SH-SY5Y (cell line): ENCODE measurements at regions not wholly inside any gene's neighbourhood (a gene's known extent, or its start where the extent isn't known, plus 50 kb on each side); places are given as distances from the start of the nearest gene placed in this dataset.

Experiments used
- GATA2 ChIP-seq: IDR thresholded peaks from 2 replicates; pipeline ENCODE4 v1.6.1; 2011; ENCODE audit warnings: mild to moderate bottlenecking, low read depth, low read length
- GATA3 ChIP-seq: IDR thresholded peaks from 2 replicates; pipeline ENCODE4 v1.6.1; 2011; ENCODE audit warnings: low read depth, mild to moderate bottlenecking, low read length, moderate library complexity

GRCh38 chr6:125678601-125679000 lies 70.8 kb upstream of the HEY2 start:
- TF ChIP-seq GATA3 = no peak
- TF ChIP-seq GATA2 = no peak
